Fibroblast of skin of right quadriceps (primary cell): ENCODE measurements at regions not wholly inside any gene's neighbourhood (a gene's known extent, or its start where the extent isn't known, plus 50 kb on each side); places are given as distances from the start of the nearest gene placed in this dataset.

Experiments
- DNase-seq: peaks from one replicate; pipeline ENCODE4 v3.0.0-alpha.2; 2013

DNA sequence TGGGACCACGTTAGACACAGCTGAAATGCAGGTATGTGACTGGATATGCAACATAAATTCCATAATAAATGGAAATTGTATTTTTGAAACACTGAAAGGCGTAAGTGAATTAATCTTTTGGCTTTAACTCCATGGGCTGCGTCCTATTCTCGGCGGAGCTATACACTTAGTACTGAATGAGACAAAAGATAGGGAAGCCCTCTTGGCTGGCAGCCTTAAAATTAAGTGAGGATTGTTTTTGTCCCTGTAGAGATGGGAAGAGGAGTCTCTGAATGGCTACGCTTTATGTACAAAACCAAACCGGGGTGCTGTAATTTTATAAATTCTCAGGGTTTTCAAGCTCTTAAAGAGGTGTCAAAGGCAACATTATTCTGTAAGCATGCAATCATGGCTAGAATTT lies 429.8 kb downstream of the QKI start:
- no peak for DNase-seq

DNA sequence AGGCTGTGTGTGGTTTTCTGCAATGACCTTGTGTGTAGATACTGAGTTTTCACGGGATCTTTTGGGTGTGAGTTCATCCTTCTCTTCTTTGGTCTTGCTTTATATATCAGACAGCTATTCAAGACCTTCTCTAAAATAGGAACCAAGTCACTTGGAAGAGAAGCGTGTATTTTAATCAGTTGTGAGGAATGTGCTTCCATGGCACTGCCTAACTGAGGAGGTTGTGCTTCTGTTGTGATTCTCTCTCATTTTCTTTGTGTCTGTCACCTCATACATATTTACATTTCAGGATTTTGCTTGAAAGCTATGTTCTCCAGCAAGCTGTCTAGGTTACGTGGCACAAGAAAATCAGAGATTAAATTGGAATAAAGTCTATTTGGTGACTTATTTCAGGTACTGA lies 428.7 kb downstream of the QKI start:
- DNase-seq, result no peak

DNA sequence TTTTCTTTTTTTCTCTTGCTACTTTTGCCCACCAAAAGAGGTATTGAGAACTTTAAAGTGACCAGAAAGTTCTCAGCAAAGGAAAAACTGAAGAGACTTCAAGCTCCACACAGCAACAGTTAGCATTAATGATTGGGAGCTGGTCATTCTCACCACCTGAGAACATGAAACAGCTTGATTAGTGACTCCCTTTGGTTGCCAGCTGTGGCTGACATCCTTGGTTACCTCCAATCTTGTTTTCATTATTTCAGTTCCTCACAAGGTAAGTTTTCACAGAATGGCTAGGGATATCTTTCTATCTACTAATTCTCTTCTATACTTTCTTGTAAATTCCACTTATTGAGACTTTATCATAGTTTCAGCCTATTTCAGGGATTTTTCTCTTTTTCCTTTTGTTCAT lies 427.9 kb downstream of the QKI start:
- DNase-seq, result no peak

DNA sequence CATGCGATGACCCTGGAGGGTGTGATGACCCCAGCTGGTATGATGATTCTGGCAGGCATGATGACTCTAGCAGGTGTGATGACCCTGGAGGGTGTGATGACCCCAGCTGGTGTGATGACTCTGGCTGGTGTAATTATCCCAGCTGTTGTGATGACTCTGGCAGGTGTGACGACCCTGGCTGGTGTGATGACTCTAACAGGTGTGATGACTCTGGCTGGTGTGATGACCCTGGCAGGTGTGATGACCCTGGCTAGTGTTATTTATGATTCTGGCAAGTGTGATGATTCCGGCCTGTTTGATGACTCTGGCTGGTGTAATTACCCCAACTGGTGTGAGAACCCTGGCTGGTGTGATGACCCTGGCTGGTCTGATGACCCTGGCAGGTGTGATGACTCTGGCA lies 427.2 kb downstream of the QKI start:
- no peak for DNase-seq

DNA sequence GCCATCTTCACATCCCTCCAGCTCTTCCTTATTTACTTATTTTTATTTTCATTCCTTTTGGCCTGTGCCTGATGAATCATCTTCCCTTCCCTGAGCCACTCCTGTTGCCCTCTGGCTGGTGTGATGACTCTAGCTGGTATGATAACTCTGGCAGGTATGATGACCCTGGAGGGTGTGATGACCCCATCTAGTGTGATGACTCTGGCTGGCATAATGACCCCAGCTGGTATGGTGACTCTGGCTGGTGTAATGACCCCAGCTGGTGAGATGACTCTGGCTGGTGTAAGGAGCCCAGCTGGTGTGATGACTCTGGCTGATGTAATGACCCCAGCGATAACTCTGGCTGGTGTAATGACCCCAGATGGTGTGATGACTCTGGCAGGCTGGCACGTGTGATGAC lies 426.8 kb downstream of the QKI start:
- no peak for DNase-seq

DNA sequence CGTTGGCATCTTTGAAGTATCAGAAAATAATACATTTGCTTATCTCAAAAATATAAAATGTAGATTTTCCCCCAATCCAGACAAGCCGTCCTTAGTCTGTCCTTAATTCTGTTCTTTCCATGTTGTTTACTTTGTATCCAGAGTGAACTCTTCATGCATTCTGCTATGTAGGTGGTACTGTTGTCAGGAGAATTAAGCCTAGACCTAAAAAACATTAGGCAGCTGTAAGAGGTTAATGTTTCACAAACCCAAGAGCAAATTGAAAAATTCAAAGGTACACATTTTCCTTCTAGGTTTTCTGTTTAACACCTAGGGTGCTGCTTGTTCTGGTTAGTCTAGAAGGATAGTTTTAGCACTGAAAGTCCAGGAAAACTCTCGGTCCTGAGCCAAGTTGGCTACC lies 426.4 kb downstream of the QKI start:
- DNase-seq, result no peak

DNA sequence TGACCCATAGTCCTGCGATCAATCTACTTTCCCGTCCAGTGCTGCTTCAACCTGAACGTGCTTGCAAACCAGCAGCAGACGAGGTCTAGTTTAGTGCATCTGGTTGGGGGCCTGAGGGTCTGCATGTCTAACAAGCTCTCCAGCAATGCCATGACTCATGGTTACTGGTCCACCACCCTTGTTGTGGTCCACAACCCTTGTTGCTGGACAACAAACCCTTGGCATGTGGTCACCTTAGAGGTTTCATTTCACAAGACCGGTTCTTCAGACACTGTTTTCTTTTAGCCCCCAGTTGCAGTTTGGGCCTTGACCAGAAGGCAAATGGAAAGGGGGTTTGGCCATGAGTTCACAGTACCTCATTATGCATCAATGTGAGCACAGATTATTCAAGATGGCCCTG lies 424.8 kb downstream of the QKI start:
- DNase-seq, result no peak

DNA sequence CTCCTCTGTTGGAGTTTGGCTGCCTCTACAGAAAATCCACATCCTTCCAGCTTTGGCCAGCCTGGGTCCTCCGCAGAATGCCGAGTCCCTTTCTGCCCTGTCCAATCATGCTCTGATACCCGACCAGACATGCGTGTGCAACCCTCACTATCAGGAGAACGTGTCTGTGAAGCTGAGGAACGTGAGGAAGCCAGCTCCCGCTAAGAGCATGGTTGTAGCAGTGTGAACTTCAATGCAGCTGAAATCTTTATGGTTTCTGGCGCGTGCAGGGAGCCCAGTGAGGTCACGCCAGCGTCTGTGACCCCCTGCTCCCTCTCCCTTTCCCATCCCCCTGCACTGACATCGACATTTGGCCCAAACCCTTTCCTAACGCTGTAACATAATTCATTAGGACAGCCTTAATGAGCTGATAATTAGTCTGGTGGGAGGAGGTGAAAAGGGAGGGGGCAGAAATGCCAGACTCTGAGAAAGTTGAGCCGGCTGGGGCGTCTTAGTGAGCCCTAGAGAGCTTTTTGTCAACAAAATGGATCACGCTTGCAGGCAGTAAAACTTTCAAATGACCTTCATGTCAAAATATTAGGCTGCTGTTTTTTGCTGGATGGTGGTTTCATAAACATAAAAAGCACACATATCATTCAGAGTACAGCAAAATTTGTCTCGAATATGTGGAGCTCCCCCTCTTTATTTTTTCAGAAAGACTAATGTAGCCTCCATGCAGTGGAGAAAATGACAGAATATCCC lies 423.3 kb downstream of the QKI start:
- peak; percentile 45 for DNase-seq

DNA sequence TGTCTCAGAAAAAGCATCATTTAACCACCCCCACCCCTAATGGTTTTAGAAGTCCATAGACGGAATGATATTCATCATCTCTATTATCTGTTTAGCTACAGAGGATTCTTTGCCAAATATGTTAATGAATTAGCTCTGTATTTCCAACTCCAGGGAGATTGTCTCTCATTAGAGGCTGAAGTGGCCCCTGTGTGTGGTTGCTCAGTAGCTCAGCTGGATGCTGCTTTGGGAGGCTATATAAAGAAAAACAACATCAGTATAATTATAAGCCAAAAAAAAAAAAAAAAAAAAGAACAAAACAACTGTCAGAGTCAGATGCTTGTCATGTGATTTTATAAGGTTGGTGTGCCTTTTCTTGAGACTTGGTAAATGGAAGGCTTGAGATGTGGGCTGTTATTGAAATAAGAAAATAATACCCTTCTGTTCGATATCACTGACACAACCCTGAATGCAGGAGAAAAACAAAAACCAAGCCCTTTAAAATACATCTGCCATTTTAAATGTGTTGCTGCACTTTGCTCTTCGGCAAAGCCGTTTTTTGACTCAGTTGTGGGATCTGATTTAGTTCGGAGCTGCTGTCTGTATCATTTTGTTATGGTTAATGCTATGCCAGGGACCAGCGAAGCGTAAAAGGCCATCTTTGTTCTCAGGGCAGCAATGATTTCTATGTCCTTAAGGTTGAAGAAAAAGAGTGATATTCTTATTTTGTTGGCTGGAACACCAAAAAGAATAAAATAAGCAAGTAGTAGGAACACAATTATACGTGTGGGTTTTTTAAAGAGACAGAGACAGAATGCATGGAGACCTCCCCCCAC lies 422.6 kb downstream of the QKI start:
- no peak for DNase-seq

DNA sequence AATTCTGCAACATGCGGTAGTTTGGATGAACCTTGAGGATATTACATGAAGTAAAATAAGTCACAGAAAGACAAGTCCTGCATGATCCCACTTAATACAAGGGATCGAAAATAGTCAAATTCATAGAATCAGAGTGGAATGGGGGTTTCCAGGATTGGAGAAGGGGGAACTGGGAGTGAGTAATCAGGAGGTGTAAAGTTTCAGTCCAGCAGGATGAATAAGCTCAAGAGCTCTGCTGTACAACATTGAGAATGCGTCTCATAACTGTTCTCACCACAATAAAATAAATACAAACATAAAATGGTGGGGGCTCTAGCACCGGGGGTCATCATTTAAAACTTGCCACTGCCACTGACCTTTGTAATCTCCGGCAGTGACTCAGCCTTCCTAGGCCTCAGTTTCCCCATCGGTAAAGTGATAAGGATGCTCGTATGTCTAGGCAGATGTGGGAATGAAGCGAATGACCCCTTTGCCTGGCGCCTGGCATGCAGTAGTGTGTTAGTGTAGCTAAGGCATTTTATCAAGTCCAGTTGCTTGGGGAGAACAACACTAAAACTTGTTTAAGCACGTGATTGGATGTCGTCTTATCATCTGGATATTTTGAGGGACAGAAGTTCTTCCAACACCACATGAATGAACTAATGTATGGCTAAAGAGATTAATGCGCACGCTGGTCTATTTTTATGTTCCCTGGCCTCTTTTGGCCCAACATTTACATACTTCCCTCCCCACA lies 421.1 kb downstream of the QKI start:
- no peak for DNase-seq

DNA sequence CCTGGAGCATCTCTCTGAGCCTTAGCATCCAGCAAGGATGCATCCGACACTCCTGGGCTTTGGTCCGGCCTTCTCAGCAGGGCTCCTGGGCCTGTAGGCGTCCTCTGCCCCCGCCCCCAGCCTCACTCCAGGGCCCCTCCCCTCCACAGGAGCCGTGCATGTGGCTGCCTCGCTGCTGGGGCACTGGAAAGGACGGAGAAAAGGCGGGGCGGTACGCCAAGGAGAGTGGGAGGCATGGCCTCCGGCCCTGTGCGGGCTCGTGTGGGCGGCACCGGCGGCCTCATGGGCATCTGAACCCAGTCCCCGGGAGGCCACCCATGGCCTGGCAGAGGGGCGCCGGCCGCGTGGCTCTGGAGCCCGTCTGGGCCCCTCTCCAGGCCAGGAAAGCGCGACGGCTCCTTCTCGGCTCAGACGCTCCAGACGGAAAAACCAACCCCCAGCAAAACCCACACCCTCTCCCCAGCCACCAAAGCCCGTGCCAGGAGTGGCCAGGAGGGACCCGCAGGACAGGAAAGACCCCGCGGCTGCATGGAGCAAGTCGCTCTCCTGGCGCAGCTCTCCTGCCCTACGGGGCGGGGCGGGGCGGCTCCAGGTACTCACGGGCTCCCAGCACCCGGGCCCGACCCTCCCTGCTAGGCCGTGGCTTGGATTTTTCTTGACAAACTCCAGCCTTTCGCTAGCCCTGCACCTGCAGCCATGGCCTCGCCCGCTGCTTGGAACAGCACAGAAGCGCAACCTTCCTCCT lies 419.9 kb downstream of the QKI start:
- DNase-seq, result no peak

DNA sequence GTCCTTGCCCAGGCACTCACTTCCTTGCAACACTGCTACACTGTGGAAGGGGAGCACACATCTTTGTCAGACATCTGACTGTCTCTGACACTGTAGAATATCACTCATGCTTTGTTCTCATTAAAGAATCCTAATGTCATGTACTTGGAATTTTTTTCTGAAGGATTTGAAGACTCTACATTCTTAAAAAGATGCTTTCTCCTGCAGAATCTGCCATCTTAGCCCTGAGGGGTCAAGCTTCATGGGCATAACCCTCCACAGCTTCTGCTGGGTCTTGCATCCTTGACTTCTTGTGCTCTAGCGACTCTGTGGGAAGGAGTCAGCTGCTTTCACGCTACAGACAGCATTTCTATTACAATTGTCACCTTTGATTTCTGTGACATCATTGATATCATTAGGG lies 417.2 kb downstream of the QKI start:
- DNase-seq, result no peak

DNA sequence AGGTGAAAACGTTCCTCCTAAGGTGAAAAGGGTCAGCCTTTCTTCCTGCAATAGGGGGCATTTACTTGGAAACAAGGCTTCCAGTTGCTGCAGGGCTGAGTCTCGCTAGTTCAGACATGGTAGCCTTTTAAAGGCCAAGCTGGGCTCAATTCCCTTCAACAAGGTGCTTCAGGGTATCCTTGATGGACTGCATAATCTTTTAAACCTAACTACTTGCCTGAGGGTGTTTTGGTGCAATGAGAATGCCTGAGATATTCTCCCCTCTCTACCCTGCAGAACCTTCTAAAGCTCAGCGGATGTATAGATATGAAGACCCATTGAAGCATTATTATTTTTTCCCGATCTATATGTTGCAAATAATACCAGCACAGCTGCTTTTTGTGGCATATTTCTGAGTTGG lies 416.1 kb downstream of the QKI start:
- DNase-seq, result no peak

DNA sequence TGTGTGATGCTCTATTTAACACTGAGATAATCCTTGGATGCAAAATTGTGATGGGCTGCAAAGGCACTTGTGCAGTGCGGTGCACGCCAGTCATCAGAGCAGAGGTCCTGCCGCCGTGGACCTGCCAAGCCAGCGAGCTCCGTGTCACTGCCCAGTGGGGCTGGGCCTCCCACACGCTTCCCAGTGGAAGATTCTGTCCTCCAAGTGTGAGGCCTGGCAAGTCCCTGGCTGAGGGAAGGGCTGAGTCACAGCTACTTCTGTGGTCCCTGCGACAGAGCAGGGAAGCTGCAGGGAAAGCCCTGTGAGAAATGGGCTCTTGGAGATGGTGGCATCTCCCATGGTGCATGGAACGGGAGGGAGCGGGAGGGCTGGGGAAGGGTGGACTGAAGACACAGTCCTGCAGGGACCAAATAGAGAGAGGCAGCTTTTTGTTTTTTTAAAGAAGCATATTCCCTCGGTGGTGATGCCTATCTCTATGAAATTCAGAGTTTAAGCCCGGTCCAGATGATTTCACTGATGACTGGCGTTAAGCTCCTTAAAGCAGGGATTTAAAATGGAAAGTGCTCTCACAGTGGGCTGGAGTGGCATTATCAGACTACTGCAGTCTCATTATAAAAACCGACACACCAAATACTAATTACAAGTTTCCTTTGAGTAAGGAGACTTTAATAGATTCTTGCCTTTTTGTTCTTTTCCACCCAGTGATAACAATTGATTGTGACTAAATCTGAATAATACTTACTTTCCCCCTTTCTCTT lies 413.7 kb downstream of the QKI start:
- no peak for DNase-seq

DNA sequence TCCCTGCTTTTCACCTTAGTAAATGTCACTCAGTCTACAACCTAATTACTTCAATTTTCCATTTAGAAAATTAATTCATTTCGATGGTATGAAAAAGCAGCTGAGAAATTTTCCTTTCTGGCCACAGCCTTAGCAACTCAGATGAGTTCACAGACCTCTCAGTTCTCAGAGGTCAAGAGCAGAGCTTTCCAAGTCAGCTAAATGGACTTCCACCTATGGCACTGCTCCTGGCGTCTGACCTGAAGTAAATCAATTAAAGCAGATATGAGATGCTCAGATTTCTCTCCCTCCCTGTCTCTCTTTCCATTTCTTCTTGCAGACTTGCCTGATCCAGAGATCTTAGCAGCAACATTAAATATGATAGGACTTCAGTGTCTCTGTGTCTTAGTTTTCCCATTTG lies 412.6 kb downstream of the QKI start:
- DNase-seq, result no peak

DNA sequence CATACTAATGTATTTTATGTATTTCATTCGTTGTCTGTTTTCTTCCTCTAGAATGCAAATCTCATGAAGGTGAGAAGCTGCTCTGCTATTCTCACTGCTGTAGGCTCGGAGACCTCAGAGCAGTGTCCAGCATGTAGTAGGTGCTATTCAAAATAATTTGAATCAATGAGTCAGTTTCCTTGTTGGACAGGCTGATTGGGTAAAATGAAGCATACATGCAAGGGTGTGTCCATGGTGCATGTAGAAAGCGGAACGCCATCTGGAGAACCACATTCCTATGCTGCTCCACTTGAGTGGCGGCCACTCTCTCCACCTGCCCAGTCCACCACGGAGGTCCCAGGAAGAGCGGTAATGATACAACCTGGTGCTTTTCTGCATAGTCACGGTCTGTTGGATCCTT lies 412.1 kb downstream of the QKI start:
- DNase-seq, result no peak

DNA sequence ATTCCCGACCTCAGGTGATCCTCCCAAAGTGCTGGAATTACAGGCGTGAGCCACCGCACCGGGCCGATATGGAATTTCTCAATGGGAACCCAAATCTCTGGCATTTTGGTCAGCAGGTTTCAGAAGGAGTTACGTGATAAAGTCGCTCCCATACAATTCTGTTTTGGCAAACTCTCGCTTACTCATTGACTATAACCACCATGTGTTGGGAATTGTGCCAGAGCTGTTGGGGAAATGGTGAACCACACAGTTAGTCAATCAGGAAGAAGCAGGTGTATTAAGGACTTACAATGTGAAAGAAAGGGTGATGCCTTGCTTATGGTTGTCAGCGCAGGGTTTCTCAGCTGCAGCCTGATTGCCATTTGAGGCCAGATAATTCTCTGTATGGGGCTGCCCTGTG lies 410.5 kb downstream of the QKI start:
- peak; percentile 80 for DNase-seq

DNA sequence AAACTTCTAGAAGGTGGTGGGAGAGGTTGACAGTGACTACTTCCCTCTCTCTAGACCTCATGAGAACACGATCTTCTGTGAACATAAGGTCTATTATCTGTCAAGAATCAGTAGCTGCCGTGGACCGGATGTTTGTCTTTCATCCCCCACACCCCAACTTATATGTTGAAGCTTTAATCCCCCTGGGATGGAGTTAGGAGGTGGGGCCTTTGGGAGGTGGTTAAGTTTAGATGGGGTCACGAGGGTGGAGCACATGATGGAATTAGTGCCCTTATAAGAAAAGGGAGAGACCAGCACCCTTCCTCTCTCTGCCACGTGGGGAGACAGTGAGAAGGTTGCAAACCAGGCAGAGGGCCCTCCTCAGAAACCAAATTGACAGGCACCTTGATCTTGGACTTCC lies 409.1 kb downstream of the QKI start:
- no peak for DNase-seq

DNA sequence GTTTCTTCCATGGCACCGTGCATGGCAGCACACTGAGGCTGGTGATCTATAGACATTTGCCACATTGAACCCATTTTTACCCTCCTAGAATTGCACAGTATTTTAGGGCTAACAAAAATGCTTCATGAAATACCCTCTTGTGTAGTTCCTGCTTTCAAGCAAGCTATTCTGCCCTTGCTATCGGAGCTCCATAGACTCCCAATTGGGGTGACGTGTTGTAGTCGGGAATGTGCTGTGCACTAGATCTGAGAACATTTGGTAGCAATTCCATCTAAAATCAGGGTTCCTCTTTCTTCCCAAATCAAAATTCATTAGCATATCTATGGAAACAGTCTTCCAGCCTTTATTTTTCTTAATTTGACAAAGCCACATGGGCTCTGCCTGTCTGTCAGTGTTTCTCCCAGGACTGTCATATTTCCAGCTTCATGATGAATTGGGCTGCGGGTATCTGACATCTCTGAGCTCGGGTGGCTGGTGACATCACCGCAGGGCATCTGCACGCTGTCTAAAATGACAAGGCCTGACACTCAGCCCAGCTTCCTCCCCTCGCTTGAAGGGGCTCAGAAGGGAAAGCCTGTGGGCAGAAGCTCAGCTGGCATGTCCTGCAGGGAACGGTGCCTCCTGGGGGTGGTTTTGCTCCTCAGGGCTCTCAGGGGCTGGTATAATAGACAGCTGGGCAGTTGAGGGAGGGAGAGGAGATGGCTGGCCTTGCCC lies 406.4 kb downstream of the QKI start:
- DNase-seq, result no peak

DNA sequence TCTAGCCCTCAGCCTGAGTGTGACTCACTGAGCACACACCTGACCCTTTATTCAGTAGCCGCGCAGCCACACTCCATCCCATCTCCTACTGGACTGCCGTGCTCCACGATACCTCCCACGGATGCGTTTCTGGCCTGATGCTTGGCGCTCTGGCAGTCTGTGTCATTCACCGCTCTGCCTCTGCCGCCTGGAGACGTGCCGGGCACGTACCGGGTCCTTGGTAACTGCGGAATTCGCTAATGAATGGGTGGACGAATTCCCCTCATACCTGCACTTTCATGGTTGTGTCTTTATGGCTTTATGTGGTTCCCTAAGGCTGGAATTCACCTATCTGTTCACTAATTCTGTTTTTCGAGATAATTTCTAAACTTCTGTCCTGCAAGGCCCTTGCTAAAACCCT lies 405.7 kb downstream of the QKI start:
- DNase-seq, result no peak

DNA sequence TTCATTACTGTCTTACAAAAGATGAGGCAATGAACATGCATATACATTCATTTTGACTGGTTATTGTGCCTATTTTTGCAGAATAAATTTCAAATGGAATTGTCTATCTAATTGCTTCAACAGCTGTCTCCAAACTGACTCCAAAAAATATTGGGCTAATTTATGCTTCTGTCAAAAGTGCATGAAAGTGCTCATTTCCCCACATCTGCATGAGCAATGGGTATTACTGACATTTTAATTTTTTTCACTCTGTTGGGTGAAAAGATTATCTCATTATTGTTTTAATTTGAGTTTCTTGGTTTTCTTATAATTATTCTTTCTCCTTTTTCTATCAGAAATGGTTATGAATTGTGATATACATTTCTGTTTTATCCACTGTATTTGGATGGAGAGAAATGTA lies 404.2 kb downstream of the QKI start:
- no peak for DNase-seq

DNA sequence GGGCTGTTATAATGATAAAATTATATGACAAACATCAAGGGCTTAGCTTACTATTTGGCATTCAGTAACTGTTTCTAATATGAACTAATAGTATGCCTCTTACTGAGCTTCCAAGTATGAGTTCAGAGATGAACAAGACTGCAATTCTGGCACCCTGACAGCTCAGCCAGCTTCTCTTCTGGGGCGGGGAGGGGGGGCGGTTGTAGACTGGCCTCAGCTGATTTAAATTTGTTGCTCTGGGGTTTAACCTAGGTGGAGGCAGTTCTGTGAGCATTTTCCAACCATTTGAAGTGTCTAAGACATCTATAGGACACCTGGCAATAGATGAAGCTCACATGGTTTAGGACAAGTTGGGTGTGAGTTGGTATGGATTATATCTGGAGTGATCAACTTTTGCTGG lies 401.9 kb downstream of the QKI start:
- no peak for DNase-seq
